ENCODE measurements at regions not wholly inside any gene's neighbourhood (a gene's known extent, or its start where the extent isn't known, plus 50 kb on each side); places are given as distances from the start of the nearest gene placed in this dataset.
"Not testable (repeated sequence)": the region's sequence is repeated elsewhere in the genome, so short reads cannot be mapped to it uniquely, and the experiment has no call there.

- DNase-seq (ENCODE audit: low spot score) = peak; percentile 30
Observed at GRCh38 chr11:23554002-23554401, 693.7 kb upstream of the CCDC179 start.

GRCh38 chr11:23555085-23555484 is 694.8 kb upstream of the CCDC179 start:
- no peak for DNase-seq (ENCODE audit: low spot score)

GRCh38 chr11:23556163-23556750 is 696.0 kb upstream of the CCDC179 start:
- no peak for DNase-seq (ENCODE audit: low spot score)

GRCh38 chr11:23563591-23563990 is 703.3 kb upstream of the CCDC179 start:
- DNase-seq (ENCODE audit: low spot score) = no peak

GRCh38 chr11:23564370-23564769 is 704.1 kb upstream of the CCDC179 start:
- DNase-seq (ENCODE audit: low spot score) = no peak

- DNase-seq (ENCODE audit: low spot score) = no peak
Observed at GRCh38 chr11:23569134-23569533, 708.9 kb upstream of the CCDC179 start.

- DNase-seq (ENCODE audit: low spot score) = no peak
Observed at GRCh38 chr11:23569547-23569946, 709.3 kb upstream of the CCDC179 start.

GRCh38 chr11:23570828-23571227 is 710.6 kb upstream of the CCDC179 start:
- DNase-seq (ENCODE audit: low spot score) = no peak

GRCh38 chr11:23573429-23573828 is 713.2 kb upstream of the CCDC179 start:
- DNase-seq (ENCODE audit: low spot score) = peak; percentile 14

- no peak for DNase-seq (ENCODE audit: low spot score)
Observed at GRCh38 chr11:23574149-23574548, 713.9 kb upstream of the CCDC179 start.

GRCh38 chr11:23577296-23577695 is 717.0 kb upstream of the CCDC179 start:
- no peak for DNase-seq (ENCODE audit: low spot score)

- DNase-seq (ENCODE audit: low spot score) = no peak
Observed at GRCh38 chr11:23585416-23586104, 725.3 kb upstream of the CCDC179 start.

- no peak for DNase-seq (ENCODE audit: low spot score)
Observed at GRCh38 chr11:23586173-23586572, 725.9 kb upstream of the CCDC179 start.

GRCh38 chr11:23590596-23591308 is 730.5 kb upstream of the CCDC179 start:
- DNase-seq (ENCODE audit: low spot score) = no peak

- DNase-seq (ENCODE audit: low spot score) = no peak
Observed at GRCh38 chr11:23594755-23595154, 734.5 kb upstream of the CCDC179 start.

GRCh38 chr11:23604966-23605365 is 744.7 kb upstream of the CCDC179 start:
- no peak for DNase-seq (ENCODE audit: low spot score)

GRCh38 chr11:23606191-23606590 is 745.9 kb upstream of the CCDC179 start:
- no peak for DNase-seq (ENCODE audit: low spot score)

GRCh38 chr11:23611726-23612125 is 751.5 kb upstream of the CCDC179 start:
- no peak for DNase-seq (ENCODE audit: low spot score)

GRCh38 chr11:23620617-23621016 is 760.3 kb upstream of the CCDC179 start:
- no peak for DNase-seq (ENCODE audit: low spot score)

- DNase-seq (ENCODE audit: low spot score) = no peak
Observed at GRCh38 chr11:23632293-23632692, 772.0 kb upstream of the CCDC179 start.

GRCh38 chr11:23644443-23644842 is 784.2 kb upstream of the CCDC179 start:
- DNase-seq (ENCODE audit: low spot score) = peak; percentile 17

GRCh38 chr11:23652336-23652735 is 792.1 kb upstream of the CCDC179 start:
- not testable (repeated sequence) for DNase-seq (ENCODE audit: low spot score)
